H1 (cell line): ENCODE measurements at regions not wholly inside any gene's neighbourhood (a gene's known extent, or its start where the extent isn't known, plus 50 kb on each side); places are given as distances from the start of the nearest gene placed in this dataset.

ENCODE experiments used
- TF ChIP-seq, protein P1 (sequence below): fragments of 300-600 bp; sonication (generic); IDR thresholded peaks from 2 replicates; pipeline ENCODE4 v1.7.1; 2012; ENCODE audit warnings: low read length, moderate library complexity, mild to moderate bottlenecking, inconsistent platforms; ENCODE audit not compliant: insufficient replicate concordance

DNA sequence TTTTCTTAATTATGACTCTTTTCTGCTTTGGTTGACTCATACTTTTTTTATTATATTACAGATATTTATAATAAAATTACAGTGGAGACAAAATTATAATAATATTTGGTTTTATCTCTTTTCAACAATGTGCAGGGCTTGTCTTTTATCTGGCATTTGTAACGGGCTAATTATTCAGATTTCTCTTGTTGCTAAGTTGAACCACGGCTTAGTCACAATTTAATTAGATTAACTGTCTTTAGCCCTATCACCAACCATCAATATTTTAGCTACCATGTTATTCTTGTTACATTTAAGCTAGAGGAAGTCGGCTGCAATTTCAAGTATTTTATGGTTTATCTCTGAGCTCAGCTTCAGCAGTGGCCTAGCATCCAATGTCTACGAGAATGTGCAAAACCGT is 798.9 kb upstream of the CA10 start (continued):
- TF ChIP-seq, protein P1, sequence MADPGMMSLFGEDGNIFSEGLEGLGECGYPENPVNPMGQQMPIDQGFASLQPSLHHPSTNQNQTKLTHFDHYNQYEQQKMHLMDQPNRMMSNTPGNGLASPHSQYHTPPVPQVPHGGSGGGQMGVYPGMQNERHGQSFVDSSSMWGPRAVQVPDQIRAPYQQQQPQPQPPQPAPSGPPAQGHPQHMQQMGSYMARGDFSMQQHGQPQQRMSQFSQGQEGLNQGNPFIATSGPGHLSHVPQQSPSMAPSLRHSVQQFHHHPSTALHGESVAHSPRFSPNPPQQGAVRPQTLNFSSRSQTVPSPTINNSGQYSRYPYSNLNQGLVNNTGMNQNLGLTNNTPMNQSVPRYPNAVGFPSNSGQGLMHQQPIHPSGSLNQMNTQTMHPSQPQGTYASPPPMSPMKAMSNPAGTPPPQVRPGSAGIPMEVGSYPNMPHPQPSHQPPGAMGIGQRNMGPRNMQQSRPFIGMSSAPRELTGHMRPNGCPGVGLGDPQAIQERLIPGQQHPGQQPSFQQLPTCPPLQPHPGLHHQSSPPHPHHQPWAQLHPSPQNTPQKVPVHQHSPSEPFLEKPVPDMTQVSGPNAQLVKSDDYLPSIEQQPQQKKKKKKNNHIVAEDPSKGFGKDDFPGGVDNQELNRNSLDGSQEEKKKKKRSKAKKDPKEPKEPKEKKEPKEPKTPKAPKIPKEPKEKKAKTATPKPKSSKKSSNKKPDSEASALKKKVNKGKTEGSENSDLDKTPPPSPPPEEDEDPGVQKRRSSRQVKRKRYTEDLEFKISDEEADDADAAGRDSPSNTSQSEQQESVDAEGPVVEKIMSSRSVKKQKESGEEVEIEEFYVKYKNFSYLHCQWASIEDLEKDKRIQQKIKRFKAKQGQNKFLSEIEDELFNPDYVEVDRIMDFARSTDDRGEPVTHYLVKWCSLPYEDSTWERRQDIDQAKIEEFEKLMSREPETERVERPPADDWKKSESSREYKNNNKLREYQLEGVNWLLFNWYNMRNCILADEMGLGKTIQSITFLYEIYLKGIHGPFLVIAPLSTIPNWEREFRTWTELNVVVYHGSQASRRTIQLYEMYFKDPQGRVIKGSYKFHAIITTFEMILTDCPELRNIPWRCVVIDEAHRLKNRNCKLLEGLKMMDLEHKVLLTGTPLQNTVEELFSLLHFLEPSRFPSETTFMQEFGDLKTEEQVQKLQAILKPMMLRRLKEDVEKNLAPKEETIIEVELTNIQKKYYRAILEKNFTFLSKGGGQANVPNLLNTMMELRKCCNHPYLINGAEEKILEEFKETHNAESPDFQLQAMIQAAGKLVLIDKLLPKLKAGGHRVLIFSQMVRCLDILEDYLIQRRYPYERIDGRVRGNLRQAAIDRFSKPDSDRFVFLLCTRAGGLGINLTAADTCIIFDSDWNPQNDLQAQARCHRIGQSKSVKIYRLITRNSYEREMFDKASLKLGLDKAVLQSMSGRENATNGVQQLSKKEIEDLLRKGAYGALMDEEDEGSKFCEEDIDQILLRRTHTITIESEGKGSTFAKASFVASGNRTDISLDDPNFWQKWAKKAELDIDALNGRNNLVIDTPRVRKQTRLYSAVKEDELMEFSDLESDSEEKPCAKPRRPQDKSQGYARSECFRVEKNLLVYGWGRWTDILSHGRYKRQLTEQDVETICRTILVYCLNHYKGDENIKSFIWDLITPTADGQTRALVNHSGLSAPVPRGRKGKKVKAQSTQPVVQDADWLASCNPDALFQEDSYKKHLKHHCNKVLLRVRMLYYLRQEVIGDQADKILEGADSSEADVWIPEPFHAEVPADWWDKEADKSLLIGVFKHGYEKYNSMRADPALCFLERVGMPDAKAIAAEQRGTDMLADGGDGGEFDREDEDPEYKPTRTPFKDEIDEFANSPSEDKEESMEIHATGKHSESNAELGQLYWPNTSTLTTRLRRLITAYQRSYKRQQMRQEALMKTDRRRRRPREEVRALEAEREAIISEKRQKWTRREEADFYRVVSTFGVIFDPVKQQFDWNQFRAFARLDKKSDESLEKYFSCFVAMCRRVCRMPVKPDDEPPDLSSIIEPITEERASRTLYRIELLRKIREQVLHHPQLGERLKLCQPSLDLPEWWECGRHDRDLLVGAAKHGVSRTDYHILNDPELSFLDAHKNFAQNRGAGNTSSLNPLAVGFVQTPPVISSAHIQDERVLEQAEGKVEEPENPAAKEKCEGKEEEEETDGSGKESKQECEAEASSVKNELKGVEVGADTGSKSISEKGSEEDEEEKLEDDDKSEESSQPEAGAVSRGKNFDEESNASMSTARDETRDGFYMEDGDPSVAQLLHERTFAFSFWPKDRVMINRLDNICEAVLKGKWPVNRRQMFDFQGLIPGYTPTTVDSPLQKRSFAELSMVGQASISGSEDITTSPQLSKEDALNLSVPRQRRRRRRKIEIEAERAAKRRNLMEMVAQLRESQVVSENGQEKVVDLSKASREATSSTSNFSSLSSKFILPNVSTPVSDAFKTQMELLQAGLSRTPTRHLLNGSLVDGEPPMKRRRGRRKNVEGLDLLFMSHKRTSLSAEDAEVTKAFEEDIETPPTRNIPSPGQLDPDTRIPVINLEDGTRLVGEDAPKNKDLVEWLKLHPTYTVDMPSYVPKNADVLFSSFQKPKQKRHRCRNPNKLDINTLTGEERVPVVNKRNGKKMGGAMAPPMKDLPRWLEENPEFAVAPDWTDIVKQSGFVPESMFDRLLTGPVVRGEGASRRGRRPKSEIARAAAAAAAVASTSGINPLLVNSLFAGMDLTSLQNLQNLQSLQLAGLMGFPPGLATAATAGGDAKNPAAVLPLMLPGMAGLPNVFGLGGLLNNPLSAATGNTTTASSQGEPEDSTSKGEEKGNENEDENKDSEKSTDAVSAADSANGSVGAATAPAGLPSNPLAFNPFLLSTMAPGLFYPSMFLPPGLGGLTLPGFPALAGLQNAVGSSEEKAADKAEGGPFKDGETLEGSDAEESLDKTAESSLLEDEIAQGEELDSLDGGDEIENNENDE: no peak
